Central memory CD4-positive, alpha-beta T cell (primary cell): ENCODE measurements at regions not wholly inside any gene's neighbourhood (a gene's known extent, or its start where the extent isn't known, plus 50 kb on each side); places are given as distances from the start of the nearest gene placed in this dataset.
"Not testable (repeated sequence)": the region's sequence is repeated elsewhere in the genome, so short reads cannot be mapped to it uniquely, and the experiment has no call there.

Source experiments
- DNase-seq: peaks from one replicate; pipeline ENCODE4 v3.0.0; 2022

- DNase-seq = no peak
Measured at GRCh38 chr6:6872459-6873344, 235.1 kb upstream of the RREB1 start.

- no peak for DNase-seq
Measured at GRCh38 chr6:6873778-6874177, 234.0 kb upstream of the RREB1 start.

- no peak for DNase-seq
Measured at GRCh38 chr6:6875818-6876470, 231.8 kb upstream of the RREB1 start.

DNA sequence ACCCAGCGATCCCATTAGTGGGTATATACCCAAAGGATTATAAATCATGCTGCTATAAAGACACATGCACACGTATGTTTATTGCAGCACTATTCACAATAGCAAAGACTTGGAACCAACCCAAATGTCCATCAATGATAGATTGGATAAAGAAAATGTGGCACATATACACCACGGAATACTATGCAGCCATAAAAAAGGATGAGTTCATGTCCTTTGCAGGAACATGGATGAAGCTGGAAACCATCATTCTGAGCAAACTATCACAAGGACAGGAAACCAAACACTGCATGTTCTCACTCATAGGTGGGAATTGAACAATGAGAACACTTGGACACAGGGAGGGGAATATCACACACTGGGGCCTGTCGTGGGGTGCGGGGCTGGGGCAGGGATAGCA lies 230.0 kb upstream of the RREB1 start:
- not testable (repeated sequence) for DNase-seq

- DNase-seq = no peak
Measured at GRCh38 chr6:6878887-6879585, 228.7 kb upstream of the RREB1 start.

GRCh38 chr6:6879586-6879974 lies 228.2 kb upstream of the RREB1 start:
- DNase-seq = not testable (repeated sequence)

DNA sequence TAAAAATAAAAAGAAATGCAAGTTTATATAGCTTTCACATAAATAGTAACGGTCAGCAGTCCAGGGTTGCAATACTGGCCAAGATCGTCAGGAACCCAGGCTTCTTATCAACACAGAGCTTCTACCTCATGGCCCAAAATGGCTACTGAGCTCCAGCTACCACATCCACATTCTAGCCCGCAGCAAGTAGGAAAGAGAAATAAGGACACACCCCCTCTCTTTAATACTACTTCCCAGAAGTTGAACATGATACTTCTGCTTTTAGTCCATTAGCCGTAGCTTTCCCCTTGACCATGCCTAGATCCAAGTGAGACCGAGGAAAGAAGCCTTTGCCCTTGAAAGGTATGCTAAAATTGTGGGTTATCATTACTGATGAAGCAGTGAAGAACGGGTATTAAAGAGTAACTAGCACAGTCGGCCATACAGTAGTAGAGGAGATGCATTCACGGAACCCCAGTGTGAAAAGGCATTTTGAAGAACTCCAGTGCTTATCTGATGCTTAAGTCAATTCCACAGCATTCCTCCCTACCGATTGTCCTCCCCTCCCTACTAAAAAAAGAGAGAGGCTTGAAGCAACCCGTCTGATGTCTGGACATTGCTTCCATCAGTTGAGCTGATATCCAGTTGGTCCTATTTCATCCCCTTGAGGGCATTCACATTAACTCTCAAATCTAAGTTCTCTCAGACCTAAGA lies 226.9 kb upstream of the RREB1 start:
- DNase-seq = no peak

- DNase-seq = no peak
Measured at GRCh38 chr6:6881438-6882225, 226.1 kb upstream of the RREB1 start.

- DNase-seq = no peak
Measured at GRCh38 chr6:6882592-6882991, 225.2 kb upstream of the RREB1 start.

DNA sequence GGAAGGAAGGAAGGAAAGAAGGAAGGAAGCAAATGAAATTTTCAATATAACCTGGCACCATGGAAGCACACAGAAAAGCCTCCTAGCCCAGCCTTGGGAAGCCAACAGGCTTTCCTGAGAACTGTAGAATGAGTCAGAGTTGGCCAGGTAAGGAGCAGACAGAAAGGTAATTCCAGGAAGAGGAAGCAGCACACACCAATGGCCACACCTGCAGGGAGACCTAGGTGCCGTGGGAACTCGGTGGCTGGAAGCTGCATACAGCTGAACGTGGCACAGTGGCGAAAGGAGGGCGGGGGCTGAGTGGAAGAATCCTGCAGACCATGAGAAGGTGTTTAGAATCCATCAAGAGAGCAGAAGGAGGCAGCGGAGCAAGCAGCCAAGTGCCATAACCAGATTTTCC lies 224.8 kb upstream of the RREB1 start:
- DNase-seq = no peak

GRCh38 chr6:6884193-6884627 lies 223.6 kb upstream of the RREB1 start:
- no peak for DNase-seq

DNA sequence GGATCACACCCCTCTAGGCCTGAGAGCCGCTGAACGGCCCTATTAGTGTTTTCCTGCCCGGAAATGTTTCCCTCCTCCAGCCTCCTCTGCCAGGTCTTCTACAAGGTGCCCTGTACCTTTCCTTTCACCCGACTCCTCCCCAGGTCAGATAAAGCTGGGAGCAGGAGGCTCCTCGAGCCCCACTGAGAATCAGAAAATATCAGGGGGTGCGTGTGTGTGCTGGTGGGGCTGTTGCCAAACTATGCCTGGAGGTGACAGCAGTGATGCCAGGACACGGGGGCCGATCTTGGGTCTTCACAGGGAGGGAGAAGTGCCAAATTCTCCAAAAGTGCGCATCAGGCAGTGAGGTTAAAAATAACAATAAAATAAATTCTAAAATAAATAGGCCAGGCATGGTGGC lies 222.8 kb upstream of the RREB1 start:
- no peak for DNase-seq

GRCh38 chr6:6885521-6886170 lies 222.1 kb upstream of the RREB1 start:
- no peak for DNase-seq

GRCh38 chr6:6886171-6886885 lies 221.4 kb upstream of the RREB1 start:
- DNase-seq = no peak

DNA sequence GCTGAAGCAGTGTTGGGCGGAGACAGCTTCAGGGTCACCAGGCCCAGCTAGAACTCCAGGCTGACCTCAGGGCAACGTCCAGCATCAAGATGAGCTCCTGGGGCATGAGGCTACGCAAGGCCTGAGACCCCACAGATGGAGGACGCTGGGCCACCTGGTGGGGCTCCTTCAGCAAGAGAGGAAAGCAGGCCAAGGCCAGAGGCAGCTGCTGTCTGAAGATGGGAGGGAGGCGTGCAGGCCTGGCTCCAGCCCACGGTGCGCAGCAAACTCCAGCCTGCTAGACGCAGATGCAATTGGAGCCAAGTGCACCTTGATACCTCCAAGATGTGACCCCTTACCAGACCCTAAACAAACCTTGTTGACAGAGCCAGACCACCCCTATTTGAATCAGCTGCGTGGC lies 220.9 kb upstream of the RREB1 start:
- no peak for DNase-seq

GRCh38 chr6:6889601-6890000 lies 218.2 kb upstream of the RREB1 start:
- no peak for DNase-seq

DNA sequence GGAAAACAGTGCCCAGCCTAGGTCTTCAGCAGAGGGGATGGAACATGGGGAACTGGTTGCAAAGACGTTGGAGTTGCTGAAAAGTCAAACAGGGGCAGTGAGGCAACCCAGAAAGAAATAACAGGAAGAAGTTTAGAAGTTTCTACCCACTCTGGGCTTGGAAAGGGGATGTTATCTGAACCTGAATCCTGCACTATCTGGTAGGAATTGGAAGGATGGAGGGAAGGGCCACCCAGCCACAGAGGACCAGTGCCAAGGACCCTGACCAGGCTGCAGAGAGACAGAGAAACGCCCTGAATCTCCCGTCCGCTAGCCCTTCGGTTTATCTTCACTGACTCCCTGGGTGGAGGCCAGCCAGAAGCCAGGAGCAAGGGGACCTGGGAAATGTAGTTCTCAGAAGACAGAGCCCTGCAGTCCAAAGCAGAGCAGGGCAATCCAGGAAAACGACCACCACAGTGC lies 217.3 kb upstream of the RREB1 start:
- no peak for DNase-seq

- DNase-seq = no peak
Measured at GRCh38 chr6:6891125-6891721, 216.5 kb upstream of the RREB1 start.

DNA sequence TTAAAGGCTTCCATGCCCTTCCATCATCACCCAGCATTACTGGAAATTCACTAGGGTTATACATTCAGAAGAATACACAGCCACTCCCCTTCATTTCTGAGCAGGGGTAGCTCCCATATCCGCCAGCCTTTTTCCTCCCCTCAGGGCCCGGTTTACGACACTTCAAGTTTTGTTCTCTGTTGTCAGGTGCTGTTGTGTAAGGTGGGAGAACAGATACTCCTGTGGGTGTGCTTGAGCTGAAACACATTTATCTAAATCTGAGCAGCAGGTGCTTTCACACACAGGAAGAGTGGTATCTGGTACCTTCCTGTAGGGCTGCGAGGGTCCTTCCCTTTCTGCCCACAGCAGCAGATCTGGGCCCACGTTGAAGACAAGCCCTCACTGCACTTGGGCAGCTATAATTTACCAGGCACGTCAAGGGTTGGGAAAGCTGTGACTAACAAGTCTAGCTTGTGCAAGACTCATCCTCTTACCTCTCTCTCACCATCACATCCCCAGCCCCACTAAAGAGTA lies 215.8 kb upstream of the RREB1 start:
- DNase-seq = no peak
